ENCODE measurements at regions not wholly inside any gene's neighbourhood (a gene's known extent, or its start where the extent isn't known, plus 50 kb on each side); places are given as distances from the start of the nearest gene placed in this dataset.

DNA sequence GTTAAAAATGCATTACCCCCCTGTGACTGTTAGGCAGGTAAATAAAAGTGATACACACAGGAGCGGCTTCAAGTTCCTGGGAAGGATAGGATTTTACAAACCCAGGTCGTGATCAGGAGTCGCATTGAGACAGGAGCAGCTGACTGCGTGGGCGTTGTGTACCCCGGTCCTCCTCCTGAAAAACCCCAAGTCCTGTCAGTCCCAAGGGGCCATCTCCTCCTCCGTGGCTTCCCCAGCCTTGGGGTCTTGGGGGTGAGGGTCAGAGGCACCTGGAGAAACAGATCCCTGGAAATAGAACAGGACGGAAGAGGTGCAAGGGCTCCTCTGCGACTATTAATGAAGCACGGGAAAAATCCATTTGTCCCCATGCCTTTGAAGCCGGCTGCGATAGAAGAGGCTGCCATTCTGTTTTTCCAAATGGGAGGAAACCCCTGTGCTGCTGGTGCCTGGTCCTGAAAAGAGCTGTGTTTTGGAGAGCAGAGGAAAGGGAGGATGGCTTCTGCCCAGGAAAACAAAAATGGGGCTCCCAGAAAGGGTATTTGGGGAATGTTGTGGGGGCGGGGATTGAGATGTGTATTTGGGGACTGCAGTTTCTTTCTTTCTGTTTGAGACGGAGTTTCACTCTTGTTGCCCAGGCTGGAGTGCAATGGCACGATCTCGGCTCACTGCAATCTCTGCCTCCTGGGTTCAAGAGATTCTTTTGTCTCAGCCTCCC, 143.1 kb downstream of the ZNF664 start:
- no peaks in the 10 kb centered on the region for H3K27me3 ChIP-seq (ENCODE audit: control insufficient read depth, insufficient read depth, low read length)
- H3K4me3 ChIP-seq (ENCODE audit: low read depth, low read length) = no peak overlapping the region
- FAIRE-seq (no peak), DNase-seq (ENCODE audit: low read depth) (no peak)
- TF ChIP-seq, protein P1, sequence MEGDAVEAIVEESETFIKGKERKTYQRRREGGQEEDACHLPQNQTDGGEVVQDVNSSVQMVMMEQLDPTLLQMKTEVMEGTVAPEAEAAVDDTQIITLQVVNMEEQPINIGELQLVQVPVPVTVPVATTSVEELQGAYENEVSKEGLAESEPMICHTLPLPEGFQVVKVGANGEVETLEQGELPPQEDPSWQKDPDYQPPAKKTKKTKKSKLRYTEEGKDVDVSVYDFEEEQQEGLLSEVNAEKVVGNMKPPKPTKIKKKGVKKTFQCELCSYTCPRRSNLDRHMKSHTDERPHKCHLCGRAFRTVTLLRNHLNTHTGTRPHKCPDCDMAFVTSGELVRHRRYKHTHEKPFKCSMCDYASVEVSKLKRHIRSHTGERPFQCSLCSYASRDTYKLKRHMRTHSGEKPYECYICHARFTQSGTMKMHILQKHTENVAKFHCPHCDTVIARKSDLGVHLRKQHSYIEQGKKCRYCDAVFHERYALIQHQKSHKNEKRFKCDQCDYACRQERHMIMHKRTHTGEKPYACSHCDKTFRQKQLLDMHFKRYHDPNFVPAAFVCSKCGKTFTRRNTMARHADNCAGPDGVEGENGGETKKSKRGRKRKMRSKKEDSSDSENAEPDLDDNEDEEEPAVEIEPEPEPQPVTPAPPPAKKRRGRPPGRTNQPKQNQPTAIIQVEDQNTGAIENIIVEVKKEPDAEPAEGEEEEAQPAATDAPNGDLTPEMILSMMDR (IDR thresholded peaks at IDR 0.05; ENCODE audit: insufficient read depth, low read length, severe bottlenecking) = no peak
- no peaks in the 10 kb centered on the region for H3K36me3 ChIP-seq (ENCODE audit: control insufficient read depth, insufficient read depth, low read length)

DNA sequence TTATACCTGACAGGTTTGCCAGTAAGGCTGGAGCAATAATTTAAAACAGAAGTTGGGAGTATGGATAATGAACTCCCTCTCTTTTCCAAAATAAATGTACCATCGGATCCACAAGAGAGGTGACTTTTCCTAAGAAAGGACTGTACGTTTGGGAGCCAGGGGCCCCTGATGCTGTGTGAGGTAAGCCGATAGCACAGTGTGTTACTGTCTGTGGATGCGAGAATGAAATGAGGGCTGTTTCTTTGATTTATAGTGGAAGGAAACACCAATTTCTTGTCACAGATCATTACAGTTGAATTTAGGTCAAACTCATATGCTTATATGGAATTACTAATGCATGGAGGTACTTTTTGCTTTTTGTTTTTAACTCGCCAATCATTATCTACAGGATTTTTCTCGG, 147.7 kb downstream of the ZNF664 start:
- FAIRE-seq (no peak), DNase-seq (ENCODE audit: low read depth) (no peak)
- no peaks in the 10 kb centered on the region for H3K27me3 ChIP-seq (ENCODE audit: control insufficient read depth, insufficient read depth, low read length)

DNA sequence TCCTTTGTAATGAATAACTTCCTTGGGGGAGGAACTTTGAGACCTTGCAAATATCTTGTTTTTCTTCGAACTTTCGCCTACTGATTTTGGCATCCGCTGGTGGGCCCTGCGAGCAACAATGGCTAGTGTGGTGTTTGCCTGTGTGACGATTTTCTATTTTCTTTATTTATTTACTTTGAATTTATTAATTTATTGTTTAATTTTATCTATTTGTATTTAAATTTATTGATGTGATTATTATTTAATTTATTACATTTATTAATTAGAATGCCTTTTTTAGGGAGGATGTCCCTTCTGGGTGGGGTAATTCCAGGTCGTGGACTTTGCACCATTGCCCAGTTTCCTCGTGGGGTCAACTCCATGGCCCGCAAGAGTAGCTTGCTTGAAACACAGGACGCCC, 149.7 kb downstream of the ZNF664 start:
- TF ChIP-seq, protein P1 (IDR thresholded peaks at IDR 0.05; ENCODE audit: insufficient read depth, low read length, severe bottlenecking) = no peak
- Histone ChIP-seq H3K4me3 (ENCODE audit: low read depth, low read length) (no peak overlapping the region), H3K27me3 (ENCODE audit: control insufficient read depth, insufficient read depth, low read length) (no peaks in the 10 kb centered on the region), H3K36me3 (ENCODE audit: control insufficient read depth, insufficient read depth, low read length) (no peaks in the 10 kb centered on the region)
- FAIRE-seq = no peak
- no peak for DNase-seq (ENCODE audit: low read depth)

More for the DNA sequence above, 147.7 kb downstream of the ZNF664 start:
- no peaks in the 10 kb centered on the region for H3K36me3 ChIP-seq (ENCODE audit: control insufficient read depth, insufficient read depth, low read length)
- TF ChIP-seq, protein P1 (IDR thresholded peaks at IDR 0.05; ENCODE audit: insufficient read depth, low read length, severe bottlenecking) = no peak
- H3K4me3 ChIP-seq (ENCODE audit: low read depth, low read length) = no peak overlapping the region

DNA sequence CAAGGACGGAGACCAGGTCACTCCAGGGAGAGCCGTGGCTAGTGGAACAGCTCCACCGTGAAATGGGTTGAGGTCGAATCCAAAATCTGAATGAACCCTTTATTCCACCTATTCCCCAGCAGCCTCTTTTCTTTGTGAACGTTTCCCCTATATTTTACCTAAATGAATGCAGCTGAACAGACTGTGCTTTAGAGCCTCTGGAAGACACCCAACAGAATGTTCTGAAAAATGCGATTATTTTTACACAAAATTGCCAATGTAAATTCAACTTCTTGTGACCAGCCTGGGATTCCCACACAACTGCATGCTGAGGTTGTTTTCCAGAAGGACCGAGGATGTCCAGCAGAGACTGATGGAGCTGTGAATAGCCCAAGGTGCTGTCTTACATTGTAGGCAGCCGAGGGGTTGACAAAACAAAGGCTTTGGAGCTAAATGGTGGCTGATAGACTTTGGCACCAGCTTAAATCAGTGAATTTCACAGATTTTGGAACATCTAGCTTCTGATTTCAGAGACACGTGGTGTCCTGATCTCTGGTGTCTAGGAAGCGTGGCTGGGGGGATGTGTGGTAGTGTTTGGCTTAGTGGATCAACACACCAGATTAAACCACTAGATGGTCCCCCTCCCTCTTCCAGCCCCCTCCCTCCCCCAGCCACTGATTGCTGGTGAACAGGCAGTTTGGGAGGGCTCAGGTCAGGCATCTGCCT, 150.4 kb downstream of the ZNF664 start:
- FAIRE-seq (no peak), DNase-seq (ENCODE audit: low read depth) (no peak)
- Histone ChIP-seq H3K4me3 (ENCODE audit: low read depth, low read length) (no peak overlapping the region), H3K36me3 (ENCODE audit: control insufficient read depth, insufficient read depth, low read length) (no peaks in the 10 kb centered on the region), H3K27me3 (ENCODE audit: control insufficient read depth, insufficient read depth, low read length) (no peaks in the 10 kb centered on the region)
- TF ChIP-seq, protein P1 (IDR thresholded peaks at IDR 0.05; ENCODE audit: insufficient read depth, low read length, severe bottlenecking) = no peak

DNA sequence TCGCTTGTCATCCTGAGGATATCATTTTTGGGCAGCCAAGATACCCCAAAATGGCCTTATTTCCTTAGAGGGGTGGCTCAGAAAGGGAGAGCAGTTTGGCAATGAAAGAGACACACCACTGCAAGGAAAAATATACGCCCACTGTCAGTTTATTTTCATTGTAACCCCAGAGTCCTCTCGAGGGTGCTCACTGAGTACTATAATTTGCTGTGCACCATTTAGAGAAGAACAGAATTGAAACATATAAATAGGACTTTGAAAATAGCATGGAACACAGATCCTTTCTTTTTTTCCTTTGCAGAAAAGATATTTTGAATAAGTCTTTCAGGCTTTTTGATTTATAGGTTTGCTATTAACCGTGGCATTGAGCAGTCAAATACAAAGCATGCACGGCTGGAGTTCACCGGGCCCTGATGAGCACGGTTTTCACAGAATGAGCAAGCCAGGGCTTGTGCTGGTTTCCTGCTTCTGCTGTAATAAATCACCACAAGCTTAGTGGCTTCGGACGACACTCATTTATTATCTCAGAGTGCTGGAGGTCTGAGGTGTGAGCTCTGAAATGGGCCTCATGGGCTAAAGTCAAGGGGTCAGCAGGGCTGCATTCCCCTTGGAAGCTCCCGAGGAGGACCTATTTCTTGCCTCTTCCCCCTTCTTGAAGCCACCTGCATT, 152.3 kb downstream of the ZNF664 start:
- DNase-seq (ENCODE audit: low read depth) = peak; percentile 78

More for the DNA sequence above, 152.3 kb downstream of the ZNF664 start:
- H3K4me3 ChIP-seq (ENCODE audit: low read depth, low read length) = no peak overlapping the region
- H3K27me3 ChIP-seq (ENCODE audit: control insufficient read depth, insufficient read depth, low read length) = no peaks in the 10 kb centered on the region
- no peaks in the 10 kb centered on the region for H3K36me3 ChIP-seq (ENCODE audit: control insufficient read depth, insufficient read depth, low read length)
- no peak for FAIRE-seq
- TF ChIP-seq, protein P1 (IDR thresholded peaks at IDR 0.05; ENCODE audit: insufficient read depth, low read length, severe bottlenecking) = no peak

All from bronchial epithelial cell (primary cell).